ENCODE measurements at regions not wholly inside any gene's neighbourhood (a gene's known extent, or its start where the extent isn't known, plus 50 kb on each side); places are given as distances from the start of the nearest gene placed in this dataset.
"Not testable (repeated sequence)": the region's sequence is repeated elsewhere in the genome, so short reads cannot be mapped to it uniquely, and the experiment has no call there.

GRCh38 chr11:112310848-112311247 is 50.2 kb upstream of the PLET1 start:
- DNase-seq (ENCODE audit: low spot score) = no peak

DNA sequence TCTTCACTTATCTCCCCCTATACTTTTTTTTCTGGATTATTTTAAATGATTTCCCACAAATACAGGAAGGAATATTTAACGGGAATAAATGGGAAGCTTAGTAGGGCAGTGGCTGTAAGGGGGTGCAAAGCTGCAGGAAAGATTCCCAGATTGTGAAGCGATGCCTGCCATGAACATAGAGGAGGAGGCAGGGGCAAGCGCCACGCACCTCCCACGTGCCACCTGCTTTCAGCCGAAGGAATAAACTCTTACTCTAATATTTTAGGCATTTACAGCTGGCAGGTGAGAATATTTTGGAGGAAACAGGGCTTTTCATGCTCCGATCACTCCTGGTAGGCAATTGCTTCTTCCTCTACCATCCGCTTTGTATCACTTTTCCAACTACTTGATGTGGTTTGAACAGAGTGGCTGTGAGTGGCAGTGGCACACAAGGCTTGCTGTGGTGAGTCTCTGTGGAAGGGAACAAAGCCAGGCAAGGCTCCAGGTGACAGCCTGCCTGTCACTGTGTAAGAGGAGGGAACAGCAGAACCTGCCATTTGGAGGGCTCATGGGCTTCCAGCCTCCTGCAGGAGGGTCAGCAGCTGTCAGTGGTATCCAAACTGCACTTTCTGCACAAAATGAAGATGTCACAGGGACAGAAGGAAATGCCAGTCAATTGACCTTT is 54.5 kb upstream of the PLET1 start:
- DNase-seq (ENCODE audit: low spot score) = no peak

GRCh38 chr11:112315861-112316739 is 55.4 kb upstream of the PLET1 start:
- no peak for DNase-seq (ENCODE audit: low spot score)

DNA sequence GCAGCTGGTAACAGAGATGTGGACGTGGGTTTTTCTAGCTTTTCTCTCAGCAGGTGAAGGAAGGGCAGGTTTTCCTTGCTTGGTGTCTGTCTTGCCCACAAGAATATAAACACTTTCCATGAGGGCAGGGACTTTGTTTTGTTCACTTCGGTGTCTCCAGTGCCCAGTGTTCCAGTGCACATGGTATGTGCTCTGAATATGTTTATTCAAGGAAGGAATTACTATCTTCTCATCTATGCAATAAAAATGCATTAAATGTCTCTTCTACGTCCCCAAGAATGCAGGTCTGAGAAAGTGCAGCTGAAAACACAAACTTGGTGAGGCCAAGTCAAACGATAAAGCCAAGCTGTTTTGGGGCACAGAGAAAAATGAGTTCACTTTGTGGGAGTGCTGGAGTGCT is 56.3 kb upstream of the PLET1 start:
- DNase-seq (ENCODE audit: low spot score) = no peak

- DNase-seq (ENCODE audit: low spot score) = peak; percentile 87
These were observed 57.5 kb upstream of the PLET1 start for GRCh38 chr11:112318184-112318591.

DNA sequence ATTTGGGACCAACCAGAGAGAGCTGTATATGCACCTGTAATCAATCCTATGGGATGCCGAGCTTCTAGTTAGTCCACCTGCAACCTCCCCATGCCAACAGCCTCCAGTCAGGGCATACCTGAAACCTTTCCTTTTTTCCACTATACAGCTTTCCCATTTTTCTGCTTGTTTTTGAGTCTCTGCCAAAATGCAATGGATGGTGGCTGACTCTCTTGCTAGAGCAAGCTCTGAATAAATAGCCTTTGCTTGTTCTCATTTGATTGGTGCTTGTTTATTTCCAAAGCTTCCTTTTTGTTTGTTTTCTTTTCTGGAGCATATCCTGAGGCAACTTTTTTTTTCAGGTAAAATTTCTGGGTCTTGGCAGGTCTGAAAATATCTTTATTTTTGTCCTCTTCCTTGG is 58.0 kb upstream of the PLET1 start:
- DNase-seq (ENCODE audit: low spot score) = no peak

- no peak for DNase-seq (ENCODE audit: low spot score)
These were observed 60.0 kb upstream of the PLET1 start for GRCh38 chr11:112320668-112321067.

DNA sequence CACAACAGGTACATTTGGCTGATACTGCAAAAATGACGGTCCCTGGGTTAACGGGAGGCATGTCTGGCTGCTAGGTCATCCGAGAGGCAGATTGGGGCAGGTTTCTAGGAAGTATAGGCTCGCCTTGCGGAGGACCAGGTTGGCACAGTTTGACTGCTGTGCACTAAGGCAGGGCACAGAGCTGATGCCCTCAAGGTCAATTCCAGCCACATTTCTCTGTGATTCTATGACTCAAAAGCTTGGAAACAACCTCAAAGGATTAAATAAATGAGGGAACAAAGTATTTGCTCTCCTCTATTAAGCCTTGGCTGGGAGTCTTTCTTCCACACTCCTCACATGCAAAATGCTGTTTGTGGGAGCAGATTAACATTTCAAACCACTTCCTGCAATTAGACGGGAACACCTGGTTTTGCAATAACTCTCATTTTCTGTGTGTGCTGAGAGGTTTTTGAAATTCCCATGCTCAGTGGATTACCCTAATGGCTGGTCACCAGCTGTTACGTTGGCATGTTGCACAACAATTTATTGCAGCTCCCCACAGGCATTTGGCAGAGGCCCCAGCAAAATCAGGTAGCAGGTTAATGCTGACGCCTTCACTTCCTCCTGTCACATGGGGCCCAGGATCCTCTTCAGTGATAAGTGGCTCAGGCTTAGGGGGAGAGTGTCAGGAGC is 61.0 kb upstream of the PLET1 start:
- no peak for DNase-seq (ENCODE audit: low spot score)

GRCh38 chr11:112322173-112322790 is 61.6 kb upstream of the PLET1 start:
- no peak for DNase-seq (ENCODE audit: low spot score)

- DNase-seq (ENCODE audit: low spot score) = no peak
These were observed 73.7 kb upstream of the PLET1 start for GRCh38 chr11:112334381-112334780.

DNA sequence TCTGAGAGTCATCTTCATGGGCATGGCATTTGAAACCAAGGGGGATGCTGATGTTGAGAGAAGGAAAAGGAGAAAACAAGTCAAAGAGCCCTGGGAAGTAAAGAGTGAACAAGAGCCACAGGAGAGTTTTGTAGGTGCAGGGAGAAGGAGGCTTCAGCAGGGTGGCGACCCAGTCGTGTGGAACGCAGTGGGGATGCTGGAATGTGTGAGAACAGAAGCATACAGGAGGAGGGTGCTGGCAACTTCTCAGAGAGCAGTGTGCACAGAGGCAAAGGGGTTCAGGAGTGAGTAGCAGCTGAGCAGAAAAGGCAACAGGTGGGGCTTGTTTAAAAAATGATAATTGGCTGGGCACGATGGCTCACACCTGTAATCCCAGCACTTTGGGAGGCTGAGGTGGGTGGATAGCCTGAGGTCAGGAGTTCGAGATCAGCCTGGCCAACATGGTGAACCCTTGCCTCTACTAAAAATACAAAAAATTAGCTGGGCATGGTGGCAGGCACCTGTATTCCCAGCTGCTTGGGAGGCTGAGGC is 75.8 kb upstream of the PLET1 start:
- DNase-seq (ENCODE audit: low spot score) = no peak

- DNase-seq (ENCODE audit: low spot score) = no peak
These were observed 78.9 kb upstream of the PLET1 start for GRCh38 chr11:112339566-112339965.

GRCh38 chr11:112343368-112344039 is 82.8 kb upstream of the PLET1 start:
- no peak for DNase-seq (ENCODE audit: low spot score)

- no peak for DNase-seq (ENCODE audit: low spot score)
These were observed 83.4 kb upstream of the PLET1 start for GRCh38 chr11:112344040-112344413.

GRCh38 chr11:112345166-112345565 is 84.5 kb upstream of the PLET1 start:
- DNase-seq (ENCODE audit: low spot score) = no peak

- DNase-seq (ENCODE audit: low spot score) = no peak
These were observed 85.0 kb upstream of the PLET1 start for GRCh38 chr11:112345706-112346105.

GRCh38 chr11:112346586-112346985 is 85.9 kb upstream of the PLET1 start:
- no peak for DNase-seq (ENCODE audit: low spot score)

DNA sequence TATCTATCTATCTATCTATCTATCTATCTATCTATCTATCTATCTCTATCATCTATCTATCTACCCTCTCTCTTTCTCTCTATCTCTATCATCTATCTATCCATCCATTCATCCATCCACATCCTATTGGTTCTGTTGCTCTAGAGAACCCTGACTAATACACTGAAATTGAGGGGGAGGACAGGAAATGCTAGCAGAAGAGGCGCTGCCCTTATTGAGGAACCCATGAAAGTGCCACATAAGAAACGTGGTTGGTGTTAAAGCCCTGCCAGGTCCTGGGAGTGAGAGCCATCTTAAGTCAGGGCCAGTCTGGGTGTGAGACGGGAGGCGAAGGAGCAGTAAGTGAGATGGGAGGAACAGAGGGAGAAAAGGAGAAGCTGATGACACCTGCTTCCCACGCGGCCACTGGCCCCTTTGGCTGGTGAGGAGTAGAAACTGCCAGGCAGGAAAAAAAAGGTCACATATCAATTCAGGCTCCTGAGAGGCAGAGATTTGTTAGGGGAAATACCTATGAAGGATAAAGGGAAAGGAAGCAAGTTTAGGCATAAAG is 87.9 kb upstream of the PLET1 start:
- DNase-seq (ENCODE audit: low spot score) = no peak

GRCh38 chr11:112351423-112351822 is 90.8 kb upstream of the PLET1 start:
- not testable (repeated sequence) for DNase-seq (ENCODE audit: low spot score)

DNA sequence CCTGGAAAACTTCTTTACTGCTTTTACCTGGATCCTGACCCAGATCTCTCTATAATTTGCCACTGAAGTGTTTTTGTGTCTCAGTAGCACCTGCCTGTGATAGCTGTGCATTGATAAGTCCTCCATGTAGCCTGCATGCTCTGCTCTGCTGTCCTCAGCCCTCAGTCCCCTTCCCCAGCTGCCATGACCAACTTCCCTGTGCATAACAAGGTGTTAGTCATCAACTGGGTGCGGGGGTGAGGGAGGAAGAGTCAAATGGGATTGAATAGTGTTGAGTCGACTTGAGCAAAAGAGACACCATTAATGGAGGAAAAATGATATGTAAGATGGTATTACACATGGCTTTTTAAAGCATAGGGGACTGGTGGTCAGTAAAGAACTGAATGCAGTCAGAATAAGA is 92.2 kb upstream of the PLET1 start:
- no peak for DNase-seq (ENCODE audit: low spot score)

- no peak for DNase-seq (ENCODE audit: low spot score)
These were observed 93.7 kb upstream of the PLET1 start for GRCh38 chr11:112354364-112354763.

Measured in hematopoietic multipotent progenitor cell treated with erythropoietin and hydrocortisone succinate and interleukin-3 and kit ligand, for 15 days (in vitro differentiated cells).